ENCODE measurements at regions not wholly inside any gene's neighbourhood (a gene's known extent, or its start where the extent isn't known, plus 50 kb on each side); places are given as distances from the start of the nearest gene placed in this dataset.
"Not testable (repeated sequence)": the region's sequence is repeated elsewhere in the genome, so short reads cannot be mapped to it uniquely, and the experiment has no call there.

- not testable (repeated sequence) for TF ChIP-seq FOXM1 (IDR thresholded peaks at IDR 0.05; ENCODE audit: borderline replicate concordance); CTBP1 (IDR thresholded peaks at IDR 0.05; ENCODE audit: borderline replicate concordance); BHLHE40 (IDR thresholded peaks at IDR 0.05; ENCODE audit: borderline replicate concordance); SP1 (IDR thresholded peaks at IDR 0.05); FOXK2 (IDR thresholded peaks at IDR 0.05); L3MBTL2 (conservative IDR thresholded peaks at IDR 0.05); NFRKB (IDR thresholded peaks at IDR 0.05); ARNT (IDR thresholded peaks at IDR 0.05); ZNF384 (IDR thresholded peaks at IDR 0.05); TARDBP (IDR thresholded peaks at IDR 0.05); FOXA1 (IDR thresholded peaks at IDR 0.05); HDGF (IDR thresholded peaks at IDR 0.05; ENCODE audit: borderline replicate concordance); SUZ12 (IDR thresholded peaks at IDR 0.05)
These were observed 452.9 kb upstream of the SPTLC3 start for GRCh38 chr20:12555849-12556248.

Data from HEK293T (cell line).